Skin epidermis (tissue), 12 donors: ENCODE measurements at regions not wholly inside any gene's neighbourhood (a gene's known extent, or its start where the extent isn't known, plus 50 kb on each side); places are given as distances from the start of the nearest gene placed in this dataset.
A peak's percentile ranks its signal among the peaks of the same experiment; 100 is the strongest.
"Not testable (repeated sequence)": the region's sequence is repeated elsewhere in the genome, so short reads cannot be mapped to it uniquely, and the experiment has no call there.

Source experiments
- H3K27ac ChIP-seq, 21 experiments: fragments of 200-600 bp; sonication (generic) in 11 of 21; one replicate each; pipeline ENCODE4 v1.5.0; 2020; ENCODE audit warnings: mild to moderate bottlenecking in 3 of 21, inconsistent platforms in 2 of 21, moderate library complexity in 2 of 21
- H3K4me3 ChIP-seq, 7 experiments: fragments of 200-600 bp; sonication (generic) in 2 of 7; one replicate each; pipeline ENCODE4 v1.5.0; 2020; ENCODE audit warnings: inconsistent platforms in 2 of 7, mild to moderate bottlenecking in 2 of 7, moderate library complexity in 1 of 7

- H3K4me3 ChIP-seq: no peak overlapping the region
- H3K27ac ChIP-seq: no peak overlapping the region
Measured at GRCh38 chr5:62212648-62213047, 93.4 kb upstream of the KIF2A start.

GRCh38 chr5:62214701-62215100, 91.3 kb upstream of the KIF2A start:
- Histone ChIP-seq H3K4me3 (no peak overlapping the region), H3K27ac (no peak overlapping the region)

GRCh38 chr5:62216603-62217002, 89.4 kb upstream of the KIF2A start:
- H3K4me3 ChIP-seq, H3K27ac ChIP-seq: not testable (repeated sequence)

DNA sequence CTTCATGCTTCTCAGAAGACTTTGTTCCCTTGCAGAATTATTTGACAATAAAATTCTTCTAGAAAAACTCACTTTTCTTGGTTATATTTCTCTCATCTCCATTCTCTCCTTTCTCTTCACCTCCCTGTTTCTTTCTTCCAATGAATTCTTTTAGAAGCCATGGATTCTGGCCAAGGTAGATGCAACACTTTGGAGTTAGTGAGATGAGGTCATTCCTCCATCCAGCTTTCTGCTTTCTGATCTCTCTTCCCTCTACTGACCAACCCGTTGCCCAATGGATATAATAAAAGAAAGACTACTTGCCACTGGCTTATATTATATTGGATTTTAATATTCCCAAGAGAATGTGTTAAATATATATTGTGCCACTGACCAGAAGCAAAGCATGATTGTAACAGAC, 88.9 kb upstream of the KIF2A start:
- H3K27ac ChIP-seq, H3K4me3 ChIP-seq: not testable (repeated sequence)

GRCh38 chr5:62218860-62219259, 87.1 kb upstream of the KIF2A start:
- not testable (repeated sequence) for H3K27ac ChIP-seq, H3K4me3 ChIP-seq

DNA sequence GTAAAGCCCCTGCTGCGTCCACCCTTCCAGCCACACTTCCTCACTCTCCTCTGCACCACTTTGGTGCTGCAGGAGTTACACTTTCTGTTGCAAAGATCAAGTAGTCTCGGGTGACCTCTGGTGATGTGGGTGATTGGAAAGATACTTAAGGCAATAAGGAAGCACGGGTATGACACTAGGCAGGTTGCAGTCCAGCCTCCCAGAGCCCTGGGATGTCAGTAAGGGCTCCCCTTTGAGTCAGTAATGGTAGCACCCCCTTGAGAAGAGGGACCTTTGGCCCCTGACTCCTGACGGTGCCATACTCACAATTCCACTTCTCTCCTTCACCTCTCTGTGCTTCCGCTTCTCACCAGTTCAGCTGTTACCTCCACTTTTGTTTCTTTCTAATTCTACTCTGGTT, 84.1 kb upstream of the KIF2A start:
- H3K27ac ChIP-seq, H3K4me3 ChIP-seq: not testable (repeated sequence)

DNA sequence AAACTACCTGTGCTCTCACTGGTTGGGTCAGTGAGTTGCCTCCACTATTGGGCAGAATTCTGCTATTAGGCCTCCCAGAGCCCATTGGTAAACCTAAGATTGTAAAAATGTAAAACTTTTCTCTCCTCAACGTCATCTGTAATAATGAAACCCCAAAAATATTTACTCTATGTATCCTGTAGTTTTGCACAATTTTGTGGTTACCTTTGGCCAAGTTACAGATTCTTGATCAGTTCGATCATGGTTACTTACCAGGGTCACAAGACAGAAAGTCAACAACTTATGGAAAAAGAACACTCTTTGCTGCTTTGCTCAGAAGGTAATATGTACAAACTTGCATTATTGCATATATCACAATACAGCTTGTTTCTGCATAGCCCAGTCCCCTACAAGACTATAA, 83.7 kb upstream of the KIF2A start:
- H3K27ac ChIP-seq, H3K4me3 ChIP-seq: not testable (repeated sequence)

DNA sequence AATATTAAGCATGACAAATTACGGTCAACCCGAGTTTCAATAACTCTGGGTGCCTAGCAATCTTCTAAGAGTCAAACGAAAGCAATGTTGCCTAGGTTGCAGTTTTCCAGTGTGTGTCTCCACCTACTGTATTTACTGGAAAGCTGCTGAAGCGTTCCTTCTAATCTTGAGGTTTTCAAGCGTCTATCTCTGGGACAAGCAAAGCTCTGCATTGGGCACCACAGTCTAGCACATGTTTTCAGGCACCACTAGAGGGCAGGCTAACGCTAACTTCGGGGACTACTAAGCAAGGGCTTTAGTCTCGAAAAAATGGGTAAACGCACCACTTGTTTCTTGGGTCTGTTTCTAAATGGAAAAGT, 82.7 kb upstream of the KIF2A start:
- H3K27ac ChIP-seq: not testable (repeated sequence)
- peak overlapping the region in 3 of 7 experiments; percentile 7 to 21 (median 15) for H3K4me3 ChIP-seq

- not testable (repeated sequence) for H3K27ac ChIP-seq, H3K4me3 ChIP-seq
Measured at GRCh38 chr5:62224987-62225601, 80.9 kb upstream of the KIF2A start.

GRCh38 chr5:62230876-62231388, 75.1 kb upstream of the KIF2A start:
- H3K4me3 ChIP-seq, H3K27ac ChIP-seq: not testable (repeated sequence)

- H3K27ac ChIP-seq: no peak overlapping the region
- no peak overlapping the region for H3K4me3 ChIP-seq
Measured at GRCh38 chr5:62231576-62231975, 74.4 kb upstream of the KIF2A start.

GRCh38 chr5:62232218-62232617, 73.8 kb upstream of the KIF2A start:
- H3K27ac ChIP-seq, H3K4me3 ChIP-seq: not testable (repeated sequence)

- H3K4me3 ChIP-seq, H3K27ac ChIP-seq: not testable (repeated sequence)
Measured at GRCh38 chr5:62233083-62234046, 72.6 kb upstream of the KIF2A start.

- not testable (repeated sequence) for H3K27ac ChIP-seq, H3K4me3 ChIP-seq
Measured at GRCh38 chr5:62236593-62236992, 69.4 kb upstream of the KIF2A start.

DNA sequence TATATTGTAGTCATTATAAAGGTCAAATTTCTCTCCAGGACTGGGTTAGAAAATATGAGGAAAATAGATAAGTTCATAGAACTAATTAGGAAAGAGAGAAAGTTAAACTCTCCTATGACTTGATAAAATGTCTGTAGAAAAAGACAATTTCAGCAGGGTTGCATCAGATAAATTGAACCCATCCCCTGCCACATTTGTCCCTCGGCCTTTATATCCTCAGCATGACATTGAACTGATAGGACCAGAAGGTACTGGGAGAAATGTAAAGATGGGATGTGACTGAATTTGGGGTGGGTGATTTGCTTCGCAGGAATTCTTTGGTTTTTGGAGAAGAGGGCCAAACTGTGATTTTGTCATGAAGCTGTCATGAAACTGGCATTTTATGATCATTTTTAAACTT, 68.1 kb upstream of the KIF2A start:
- H3K4me3 ChIP-seq, H3K27ac ChIP-seq: not testable (repeated sequence)

DNA sequence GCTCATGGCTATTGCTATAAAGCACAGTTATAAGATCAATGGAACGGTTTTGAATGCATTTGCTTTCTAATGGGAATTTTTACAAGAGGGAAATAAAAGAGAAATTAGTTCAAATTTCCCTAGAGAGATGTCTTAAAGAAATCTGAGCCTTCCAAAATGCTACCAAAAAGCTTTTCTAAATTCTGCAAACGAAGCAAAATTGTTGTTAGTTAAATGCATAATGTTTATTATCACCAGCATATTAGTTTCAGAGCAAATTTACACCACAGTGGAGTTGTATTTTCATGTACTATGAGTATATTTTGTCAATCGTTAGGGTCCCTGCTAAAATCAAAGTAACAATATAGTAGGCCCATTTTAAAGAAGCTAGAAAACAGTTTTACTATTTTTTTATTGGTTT, 67.4 kb upstream of the KIF2A start:
- not testable (repeated sequence) for H3K4me3 ChIP-seq, H3K27ac ChIP-seq

- not testable (repeated sequence) for H3K27ac ChIP-seq, H3K4me3 ChIP-seq
Measured at GRCh38 chr5:62240494-62240893, 65.5 kb upstream of the KIF2A start.

DNA sequence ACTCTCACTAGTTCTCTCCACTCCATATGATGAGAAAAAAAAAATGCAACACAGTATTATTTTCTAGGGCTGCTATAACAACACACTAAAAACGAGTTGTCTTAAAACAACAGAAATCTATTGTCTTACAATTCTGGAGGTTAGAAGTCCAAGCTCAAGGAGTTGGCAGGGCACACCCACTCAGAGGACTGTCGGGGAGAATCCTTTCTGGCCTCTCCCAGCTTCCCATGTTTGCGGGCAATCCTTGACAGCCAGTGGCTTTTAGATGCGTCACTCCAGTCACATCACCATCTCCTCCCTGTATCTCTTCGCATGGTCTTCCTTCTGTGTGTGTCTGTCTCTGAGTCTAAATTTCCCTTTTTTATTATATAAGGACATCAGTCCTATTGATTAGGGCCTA, 64.0 kb upstream of the KIF2A start:
- not testable (repeated sequence) for H3K27ac ChIP-seq, H3K4me3 ChIP-seq

DNA sequence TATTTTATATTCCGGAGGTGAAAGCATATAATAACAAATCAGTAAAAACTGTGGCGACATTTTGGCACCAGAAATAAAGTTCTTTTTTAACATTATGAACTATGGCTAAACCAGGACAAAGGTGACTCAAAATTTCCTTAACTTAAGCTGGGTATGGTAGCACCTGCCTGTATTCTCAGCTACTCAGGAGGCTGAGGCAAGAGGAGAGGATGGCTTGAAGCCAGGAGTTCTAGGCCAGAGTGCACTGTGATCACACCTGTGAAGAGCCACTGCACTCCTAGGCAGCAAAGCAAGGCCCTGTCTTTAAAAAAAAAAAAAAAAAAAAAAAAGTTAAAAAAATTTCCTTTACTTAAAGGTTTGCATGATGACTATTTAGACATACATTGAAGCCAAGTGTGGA, 63.0 kb upstream of the KIF2A start:
- not testable (repeated sequence) for H3K27ac ChIP-seq, H3K4me3 ChIP-seq

- H3K4me3 ChIP-seq, H3K27ac ChIP-seq: not testable (repeated sequence)
Measured at GRCh38 chr5:62248192-62248591, 57.8 kb upstream of the KIF2A start.

GRCh38 chr5:62250085-62250484, 55.9 kb upstream of the KIF2A start:
- not testable (repeated sequence) for H3K4me3 ChIP-seq, H3K27ac ChIP-seq
